B cell (primary cell): ENCODE measurements at regions not wholly inside any gene's neighbourhood (a gene's known extent, or its start where the extent isn't known, plus 50 kb on each side); places are given as distances from the start of the nearest gene placed in this dataset.

Source experiments
- ATAC-seq: fragments of 200-7000 bp; cut with Tn5 transposase; one replicate; pipeline ENCODE4 v1.10.0; 2021; ENCODE audit warnings: low read depth, mild to moderate bottlenecking, moderate number of reproducible peaks, moderate library complexity
- CTCF ChIA-PET: fragments of 350-600 bp; sonication (Branson Sonifier 250); formaldehyde crosslinking; loops from one replicate; lab custom pipeline; 2021; ENCODE audit warnings: antibody characterized with exemption, inconsistent platforms; lab: Charles Lee
- POLR2A ChIA-PET: fragments of 350-600 bp; sonication (Branson Sonifier 250); formaldehyde crosslinking; loops from one replicate; lab custom pipeline; 2021; ENCODE audit warnings: antibody characterized with exemption; lab: Charles Lee
- DNase-seq: peaks from one replicate; pipeline ENCODE4 v3.0.0; 2013
- H2AFZ ChIP-seq: 2 replicates; pipeline ENCODE4 v1.6.1; 2012; ENCODE audit warnings: mild to moderate bottlenecking, low read depth, low read length; ENCODE audit not compliant: insufficient read depth, poor library complexity, severe bottlenecking
- H3K27ac ChIP-seq, 2 donors: 1 replicate in 1 of 2; 2 replicates in 1 of 2; pipeline ENCODE4 v1.5.1; 2012 to 2013; ENCODE audit warnings: low read length in 2 of 2, mild to moderate bottlenecking in 2 of 2, moderate library complexity in 1 of 2
- H3K27me3 ChIP-seq, 4 experiments: fragments of 200-600 bp in 1 of 4; sonication (generic) in 1 of 4; replicated peaks in 1 of 4; 1 replicate in 2 of 4; 2 replicates in 2 of 4; pipeline versions ENCODE4 v1.6.1 to v1.7.0; 2013 to 2016; ENCODE audit warnings: low read length in 3 of 4, mild to moderate bottlenecking in 2 of 4, mixed read lengths in 1 of 4, moderate library complexity in 1 of 4; ENCODE audit not compliant: insufficient read depth in 4 of 4, control insufficient read depth in 3 of 4; ENCODE audit errors: control extremely low read depth in 1 of 4
- H3K36me3 ChIP-seq, 2 experiments: replicated peaks in 1 of 2; 1 replicate in 1 of 2; 2 replicates in 1 of 2; pipeline versions ENCODE4 v1.6.1 to v1.7.1; 2013; ENCODE audit warnings: low read length in 1 of 2; ENCODE audit not compliant: insufficient read depth in 2 of 2, control insufficient read depth in 1 of 2; ENCODE audit errors: control extremely low read depth in 1 of 2, extremely low read depth in 1 of 2
- H3K4me1 ChIP-seq, 2 donors: fragments of 200-600 bp in 1 of 2; sonication (generic) in 1 of 2; 1 replicate in 1 of 2; 2 replicates in 1 of 2; pipeline versions ENCODE4 v1.5.1 to v1.6.1; 2013 to 2017; ENCODE audit warnings: low read length in 2 of 2; ENCODE audit not compliant: control insufficient read depth in 2 of 2, insufficient read depth in 2 of 2
- H3K4me2 ChIP-seq: replicated peaks from 2 replicates; pipeline ENCODE3; 2012; ENCODE audit warnings: mild to moderate bottlenecking, low read depth, low read length; ENCODE audit not compliant: poor library complexity, severe bottlenecking
- H3K4me3 ChIP-seq, 5 experiments: fragments of 200-600 bp in 1 of 5; sonication (generic) in 1 of 5; 1 replicate in 3 of 5; 2 replicates in 2 of 5; pipeline versions ENCODE4 v1.5.1 to v1.7.0; 2011 to 2016; ENCODE audit warnings: low read length in 4 of 5, mild to moderate bottlenecking in 4 of 5, low read depth in 2 of 5, control low read depth in 1 of 5, moderate library complexity in 1 of 5; ENCODE audit not compliant: insufficient read depth in 1 of 5; ENCODE audit errors: control extremely low read depth in 1 of 5, extremely low read depth in 1 of 5
- H3K79me2 ChIP-seq: fragments of 200-600 bp; sonication (generic); one replicate; pipeline ENCODE4 v1.6.0; 2016; ENCODE audit warnings: low read length; ENCODE audit not compliant: control insufficient read depth, insufficient read depth
- H3K9ac ChIP-seq: fragments of 200-600 bp; sonication (generic); 2 replicates; pipeline ENCODE4 v1.6.1; 2017; ENCODE audit warnings: mild to moderate bottlenecking, low read length, moderate library complexity
- H3K9me3 ChIP-seq, 3 donors: one replicate each; pipeline versions ENCODE4 v1.6.1 to v1.7.1; 2013; ENCODE audit warnings: low read length in 2 of 3; ENCODE audit not compliant: control insufficient read depth in 2 of 3, insufficient read depth in 1 of 3; ENCODE audit errors: control extremely low read depth in 1 of 3
- H4K20me1 ChIP-seq: 2 replicates; pipeline ENCODE4 v1.6.0; 2012; ENCODE audit warnings: mild to moderate bottlenecking, low read length; ENCODE audit not compliant: insufficient read depth, control insufficient read depth, poor library complexity, severe bottlenecking
- H3K27ac Mint-ChIP-seq: one replicate; pipeline ENCODE4 v1.8.0; 2021; ENCODE audit warnings: mixed read lengths
- H3K27me3 Mint-ChIP-seq: one replicate; pipeline ENCODE4 v1.8.0; 2021; ENCODE audit warnings: mixed read lengths
- H3K4me1 Mint-ChIP-seq: one replicate; pipeline ENCODE4 v1.8.0; 2021; ENCODE audit warnings: mixed read lengths
- H3K4me3 Mint-ChIP-seq: one replicate; pipeline ENCODE4 v1.8.0; 2021; ENCODE audit warnings: mixed read lengths
- H3K9me3 Mint-ChIP-seq: one replicate; pipeline ENCODE4 v1.8.0; 2022; ENCODE audit warnings: mixed read lengths; ENCODE audit not compliant: insufficient read depth
- EZH2 ChIP-seq: IDR thresholded peaks from 2 replicates; pipeline ENCODE4 v1.6.1; 2012; ENCODE audit warnings: borderline replicate concordance, low read depth, mild to moderate bottlenecking, moderate library complexity, low read length; ENCODE audit not compliant: insufficient read depth, poor library complexity, severe bottlenecking
- WGBS: methylation state at CpG from one replicate; pipeline ENCODE4 v1.1.5; 2013; ENCODE audit warnings: missing lambda C conversion rate; ENCODE audit not compliant: insufficient coverage; 5-methylcytosine and 5-hydroxymethylcytosine counted together
- intact Hi-C: fragments of 100-400 bp; cut with micrococcal nuclease; formaldehyde crosslinking; loops from one replicate; pipeline ENCODE4 v1.10.0; 2022
- TF ChIP-seq, protein P1 (sequence below): fragments of 200-600 bp; IDR thresholded peaks from one replicate; pipeline ENCODE4 v1.8.0; 2022; ENCODE audit warnings: antibody characterized with exemption, mild to moderate bottlenecking

GRCh38 chr5:33041586-33041985 lies 330.5 kb downstream of the NPR3 start:
- 93% methylated on average over 3 of the region's 3 CpGs for WGBS

DNA sequence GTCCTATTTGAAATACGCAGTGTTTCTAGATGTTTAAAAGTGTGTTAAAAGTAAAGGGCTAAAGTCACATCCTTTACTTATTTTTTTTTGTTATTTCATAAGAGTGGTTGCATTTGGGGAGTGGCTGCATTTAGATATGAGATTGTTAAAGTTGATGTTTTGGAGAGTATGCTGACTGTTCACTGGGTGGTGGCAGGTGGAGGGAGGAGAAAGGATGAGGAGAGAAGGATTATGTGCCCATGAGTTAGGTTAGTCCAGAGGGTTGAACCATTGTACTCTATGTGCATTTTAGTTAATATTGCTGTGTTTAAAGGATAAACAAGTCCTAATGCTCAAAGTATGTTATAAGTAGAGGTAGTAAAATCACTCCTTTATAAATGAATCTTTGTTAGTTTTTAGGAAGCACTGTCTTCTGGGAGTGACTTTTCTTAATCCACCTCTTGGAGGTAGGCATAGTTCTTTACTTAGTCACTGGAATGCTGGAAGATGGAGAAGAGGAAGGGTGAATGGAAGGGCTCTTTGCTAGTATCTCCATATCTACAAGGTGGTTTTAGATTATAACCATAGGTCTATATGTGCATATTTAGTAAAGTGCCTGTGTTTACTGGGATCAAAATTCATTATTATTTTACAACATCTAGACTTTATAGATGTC lies 332.3 kb downstream of the NPR3 start:
- Histone ChIP-seq H3K9ac (no peak overlapping the region), H3K79me2 (no peaks in the 10 kb centered on the region), H3K36me3 (no peaks in the 10 kb centered on the region), H3K4me1 (no peaks in the 10 kb centered on the region), H3K9me3 (peaks cover 0 to 20% (median 7%) of the 10 kb centered on the region in 3 donors), H3K27me3 (no peaks in the 10 kb centered on the region), H3K4me2 (no peak overlapping the region), H4K20me1 (no peaks in the 10 kb centered on the region), H3K4me3 (no peak overlapping the region), H2AFZ (no peak overlapping the region), H3K27ac (no peak overlapping the region)
- H3K9me3 Mint-ChIP-seq: peaks cover 7% of the 10 kb centered on the region
- WGBS: no CpG with 5 or more reads among the region's 1 CpG
- CTCF ChIA-PET: no interaction called here
- no peak overlapping the region for H3K27ac Mint-ChIP-seq
- DNase-seq: no peak
- intact Hi-C loops: no loop called here
- POLR2A ChIA-PET: no interaction called here
- no peak for ATAC-seq
- no peaks in the 10 kb centered on the region for H3K27me3 Mint-ChIP-seq
- no peaks in the 10 kb centered on the region for H3K4me1 Mint-ChIP-seq
- TF ChIP-seq EZH2: no peak
- TF ChIP-seq, protein P1, sequence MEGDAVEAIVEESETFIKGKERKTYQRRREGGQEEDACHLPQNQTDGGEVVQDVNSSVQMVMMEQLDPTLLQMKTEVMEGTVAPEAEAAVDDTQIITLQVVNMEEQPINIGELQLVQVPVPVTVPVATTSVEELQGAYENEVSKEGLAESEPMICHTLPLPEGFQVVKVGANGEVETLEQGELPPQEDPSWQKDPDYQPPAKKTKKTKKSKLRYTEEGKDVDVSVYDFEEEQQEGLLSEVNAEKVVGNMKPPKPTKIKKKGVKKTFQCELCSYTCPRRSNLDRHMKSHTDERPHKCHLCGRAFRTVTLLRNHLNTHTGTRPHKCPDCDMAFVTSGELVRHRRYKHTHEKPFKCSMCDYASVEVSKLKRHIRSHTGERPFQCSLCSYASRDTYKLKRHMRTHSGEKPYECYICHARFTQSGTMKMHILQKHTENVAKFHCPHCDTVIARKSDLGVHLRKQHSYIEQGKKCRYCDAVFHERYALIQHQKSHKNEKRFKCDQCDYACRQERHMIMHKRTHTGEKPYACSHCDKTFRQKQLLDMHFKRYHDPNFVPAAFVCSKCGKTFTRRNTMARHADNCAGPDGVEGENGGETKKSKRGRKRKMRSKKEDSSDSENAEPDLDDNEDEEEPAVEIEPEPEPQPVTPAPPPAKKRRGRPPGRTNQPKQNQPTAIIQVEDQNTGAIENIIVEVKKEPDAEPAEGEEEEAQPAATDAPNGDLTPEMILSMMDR: no peak
- no peak overlapping the region for H3K4me3 Mint-ChIP-seq

More at GRCh38 chr5:33041586-33041985, 330.5 kb downstream of the NPR3 start:
- Histone ChIP-seq H3K4me2 (no peak overlapping the region), H3K79me2 (no peaks in the 10 kb centered on the region), H4K20me1 (no peaks in the 10 kb centered on the region), H3K27me3 (no peaks in the 10 kb centered on the region), H3K4me3 (no peak overlapping the region), H3K36me3 (no peaks in the 10 kb centered on the region), H3K9me3 (peaks cover 0 to 20% (median 7%) of the 10 kb centered on the region in 3 donors), H3K27ac (no peak overlapping the region), H3K4me1 (no peaks in the 10 kb centered on the region), H3K9ac (no peak overlapping the region), H2AFZ (no peak overlapping the region)
- H3K9me3 Mint-ChIP-seq: peaks cover 7% of the 10 kb centered on the region
- no peak for ATAC-seq
- POLR2A ChIA-PET: no interaction called here
- no peaks in the 10 kb centered on the region for H3K4me1 Mint-ChIP-seq
- no peak overlapping the region for H3K4me3 Mint-ChIP-seq
- intact Hi-C loops: no loop called here
- CTCF ChIA-PET: no interaction called here
- no peaks in the 10 kb centered on the region for H3K27me3 Mint-ChIP-seq
- no peak overlapping the region for H3K27ac Mint-ChIP-seq
- TF ChIP-seq, protein P1: no peak
- no peak for TF ChIP-seq EZH2
- no peak for DNase-seq
